H1 (cell line): ENCODE measurements at regions not wholly inside any gene's neighbourhood (a gene's known extent, or its start where the extent isn't known, plus 50 kb on each side); places are given as distances from the start of the nearest gene placed in this dataset.

ENCODE experiments used
- CTCF ChIA-PET: fragments of 300-600 bp; sonication (Branson Sonifier 250); formaldehyde crosslinking; loops from one replicate; lab custom pipeline; 2021; ENCODE audit not compliant: partially characterized antibody; lab: Charles Lee
- POLR2A ChIA-PET: fragments of 300-600 bp; sonication (Branson Sonifier 250); formaldehyde crosslinking; loops from one replicate; lab custom pipeline; 2021; ENCODE audit warnings: inconsistent platforms; ENCODE audit not compliant: partially characterized antibody; lab: Charles Lee
- DNase-seq, 2 experiments: peaks; one replicate each; pipeline versions ENCODE4 v3.0.0 to v3.0.0-alpha.2; 2010 to 2022; ENCODE audit warnings: low spot score in 2 of 2, low read depth in 1 of 2, mixed read lengths in 1 of 2
- FAIRE-seq: peaks from 2 replicates; lab custom pipeline; 2011; peaks lifted over from hg19 to GRCh38; lab: Jason Lieb, UNC
- H2AFZ ChIP-seq: 2 replicates; pipeline ENCODE4 v1.8.1; 2012; ENCODE audit warnings: low read length, inconsistent platforms
- H2AK5ac ChIP-seq: 2 replicates; pipeline ENCODE4 v1.6.1; 2013; ENCODE audit warnings: low read depth, low read length
- H2BK120ac ChIP-seq: replicated peaks from 2 replicates; pipeline ENCODE3; 2013; ENCODE audit warnings: low read depth, low read length, inconsistent platforms
- H2BK12ac ChIP-seq: 2 replicates; pipeline ENCODE4 v1.6.1; 2013; ENCODE audit warnings: low read depth, low read length
- H2BK15ac ChIP-seq: 2 replicates; pipeline ENCODE4 v1.6.1; 2013; ENCODE audit warnings: low read length
- H2BK20ac ChIP-seq: 2 replicates; pipeline ENCODE4 v1.6.1; 2013; ENCODE audit warnings: low read length
- H2BK5ac ChIP-seq: 2 replicates; pipeline ENCODE4 v1.6.1; 2013; ENCODE audit warnings: low read depth, low read length
- H3K14ac ChIP-seq: 2 replicates; pipeline ENCODE4 v1.6.1; 2013; ENCODE audit warnings: inconsistent platforms; ENCODE audit not compliant: insufficient read length
- H3K18ac ChIP-seq: 2 replicates; pipeline ENCODE4 v1.6.1; 2013; ENCODE audit warnings: low read length; ENCODE audit errors: extremely low read depth
- H3K23ac ChIP-seq: 2 replicates; pipeline ENCODE4 v1.6.1; 2013; ENCODE audit warnings: inconsistent platforms; ENCODE audit not compliant: insufficient read length
- H3K23me2 ChIP-seq: 2 replicates; pipeline ENCODE4 v1.6.1; 2013; ENCODE audit warnings: low read depth, low read length
- H3K27ac ChIP-seq: 2 replicates; pipeline ENCODE4 v1.6.1; 2011; ENCODE audit warnings: low read depth, low read length, inconsistent platforms
- H3K27me3 ChIP-seq, 4 experiments: replicated peaks in 1 of 4; 1 replicate in 1 of 4; 2 replicates in 3 of 4; pipeline versions ENCODE4 v1.6.1 to v1.8.1; 2011 to 2013; ENCODE audit warnings: low read length in 3 of 4, mild to moderate bottlenecking in 3 of 4, inconsistent platforms in 2 of 4, mixed read lengths in 2 of 4, moderate library complexity in 1 of 4; ENCODE audit not compliant: control insufficient read depth in 3 of 4, insufficient read depth in 3 of 4; ENCODE audit errors: extremely low read depth in 1 of 4
- H3K36me3 ChIP-seq, 4 experiments: 2 replicates each; pipeline versions ENCODE4 v1.6.1 to v1.8.1; 2011 to 2013; ENCODE audit warnings: mild to moderate bottlenecking in 4 of 4, low read length in 3 of 4, moderate library complexity in 2 of 4, control low read depth in 1 of 4, inconsistent platforms in 1 of 4; ENCODE audit not compliant: insufficient read depth in 4 of 4, control insufficient read depth in 2 of 4
- H3K4ac ChIP-seq: replicated peaks from 2 replicates; pipeline ENCODE3; 2013; ENCODE audit warnings: low read length, low read depth, mixed read lengths, inconsistent platforms; ENCODE audit not compliant: insufficient read length
- H3K4me1 ChIP-seq, 4 experiments: replicated peaks in 1 of 4; 1 replicate in 1 of 4; 2 replicates in 3 of 4; pipeline versions ENCODE4 v1.6.1 to v1.8.1; 2011 to 2013; ENCODE audit warnings: low read length in 3 of 4, inconsistent platforms in 2 of 4, mixed read lengths in 1 of 4; ENCODE audit not compliant: insufficient read depth in 4 of 4, control insufficient read depth in 3 of 4
- H3K4me2 ChIP-seq, 2 experiments: 2 replicates each; pipeline versions ENCODE4 v1.6.1 to v1.8.1; 2011 to 2013; ENCODE audit warnings: low read depth in 2 of 2, low read length in 2 of 2, control low read depth in 1 of 2, inconsistent platforms in 1 of 2, mild to moderate bottlenecking in 1 of 2; ENCODE audit not compliant: insufficient read depth in 1 of 2
- H3K4me3 ChIP-seq, 4 experiments: fragments of 200-600, 300-600 bp in 1 of 4; sonication (generic), shearing (Covaris generic), sonication (Bioruptor Twin) in 1 of 4; 2 replicates each; pipeline versions ENCODE4 v1.5.1 to v1.8.1; 2011 to 2016; ENCODE audit warnings: low read length in 4 of 4, low read depth in 3 of 4, control low read depth in 2 of 4, inconsistent platforms in 2 of 4, mild to moderate bottlenecking in 2 of 4, mixed read lengths in 1 of 4, moderate library complexity in 1 of 4; ENCODE audit not compliant: insufficient read depth in 2 of 4; ENCODE audit errors: extremely low read depth in 1 of 4
- H3K56ac ChIP-seq: replicated peaks from 2 replicates; pipeline ENCODE3; 2013; ENCODE audit warnings: low read depth, mild to moderate bottlenecking, mixed read lengths, low read length, inconsistent platforms; ENCODE audit not compliant: insufficient read length
- H3K79me1 ChIP-seq: 2 replicates; pipeline ENCODE4 v1.6.1; 2013; ENCODE audit warnings: low read depth, low read length, control low read depth
- H3K79me2 ChIP-seq, 2 experiments: 2 replicates each; pipeline versions ENCODE4 v1.6.1 to v1.8.1; 2012 to 2013; ENCODE audit warnings: low read length in 2 of 2, mild to moderate bottlenecking in 2 of 2, inconsistent platforms in 1 of 2; ENCODE audit not compliant: insufficient read depth in 2 of 2, control insufficient read depth in 1 of 2
- H3K9ac ChIP-seq, 4 experiments: replicated peaks in 1 of 4; 1 replicate in 1 of 4; 2 replicates in 3 of 4; pipeline versions ENCODE4 v1.6.1 to v1.8.1; 2011 to 2013; ENCODE audit warnings: low read depth in 3 of 4, low read length in 3 of 4, control low read depth in 2 of 4, mild to moderate bottlenecking in 2 of 4, moderate library complexity in 2 of 4, inconsistent platforms in 1 of 4; ENCODE audit errors: extremely low read depth in 1 of 4
- H3K9me3 ChIP-seq, 2 experiments: 2 replicates each; pipeline versions ENCODE4 v1.6.1 to v1.8.1; 2012 to 2013; ENCODE audit warnings: mild to moderate bottlenecking in 2 of 2, moderate library complexity in 2 of 2, control low read depth in 1 of 2, inconsistent platforms in 1 of 2, low read depth in 1 of 2, low read length in 1 of 2, mixed read lengths in 1 of 2; ENCODE audit not compliant: insufficient read depth in 2 of 2
- H4K20me1 ChIP-seq, 2 experiments: replicated peaks in 1 of 2; 2 replicates each; pipeline versions ENCODE3 to v1.8.1; 2011 to 2013; ENCODE audit warnings: inconsistent platforms in 2 of 2, low read length in 2 of 2, mild to moderate bottlenecking in 1 of 2; ENCODE audit not compliant: insufficient read depth in 2 of 2, control insufficient read depth in 1 of 2
- H4K5ac ChIP-seq: 2 replicates; pipeline ENCODE4 v1.6.1; 2013; ENCODE audit warnings: low read length, low read depth, mixed read lengths, inconsistent platforms; ENCODE audit not compliant: insufficient read length
- H4K8ac ChIP-seq: 2 replicates; pipeline ENCODE4 v1.8.0; 2013; ENCODE audit warnings: mild to moderate bottlenecking, moderate library complexity, low read length, inconsistent platforms; ENCODE audit not compliant: insufficient read depth; ENCODE audit errors: extremely low read depth
- H4K91ac ChIP-seq: replicated peaks from 2 replicates; pipeline ENCODE3; 2013; ENCODE audit warnings: low read length, mixed read lengths, inconsistent platforms; ENCODE audit not compliant: insufficient read length
- BCL11A ChIP-seq, 2 experiments: IDR thresholded peaks; one replicate each; pipeline ENCODE4 v1.6.1; 2011; ENCODE audit warnings: low read depth in 2 of 2, low read length in 2 of 2, mild to moderate bottlenecking in 2 of 2
- CBX5 ChIP-seq: fragments of 300-800, 300-1000 bp; sonication (generic); IDR thresholded peaks from 2 replicates; pipeline ENCODE4 v1.7.1; 2016; ENCODE audit warnings: antibody characterized with exemption, low read length, low read depth
- EGR1 ChIP-seq: IDR thresholded peaks from 2 replicates; pipeline ENCODE4 v1.6.1; 2011; ENCODE audit warnings: low read depth, low read length, borderline replicate concordance
- JUND ChIP-seq: IDR thresholded peaks from 2 replicates; pipeline ENCODE4 v1.6.1; 2011; ENCODE audit warnings: mild to moderate bottlenecking, improper control_type of control experiment, low read length
- SAP30 ChIP-seq: fragments of 300-600 bp; sonication (generic); IDR thresholded peaks from 2 replicates; pipeline ENCODE4 v1.7.1; 2012; ENCODE audit warnings: low read length, moderate library complexity, mild to moderate bottlenecking, inconsistent platforms; ENCODE audit not compliant: insufficient read depth, insufficient replicate concordance
- SIRT6 ChIP-seq: IDR thresholded peaks from one replicate; pipeline ENCODE4 v1.7.1; 2012; ENCODE audit warnings: low read length, inconsistent platforms
- ZNF274 ChIP-seq: IDR thresholded peaks from 2 replicates; pipeline ENCODE4 v1.7.0; 2012; ENCODE audit warnings: low read length, borderline replicate concordance; ENCODE audit errors: extremely low read depth
- WGBS, 2 experiments: shearing (Covaris generic) in 1 of 2; methylation state at CpG; one replicate each; pipeline versions ENCODE4 v1.1.6 to v1.1.7; 2013 to 2015; ENCODE audit warnings: low lambda C conversion rate in 2 of 2, mixed read lengths in 2 of 2, inconsistent platforms in 1 of 2, low coverage in 1 of 2, missing lambda C conversion rate in 1 of 2; ENCODE audit not compliant: insufficient replicate concordance in 2 of 2, insufficient coverage in 1 of 2, insufficient read length in 1 of 2; ENCODE audit errors: extremely low coverage in 1 of 2, missing lambda C conversion rate in 1 of 2; 5-methylcytosine and 5-hydroxymethylcytosine counted together

- no peaks in the 10 kb centered on the region for H3K23me2 ChIP-seq
- H3K4me2 ChIP-seq: no peak overlapping the region
- WGBS, 2 experiments: 90% methylated on average over 5 of the region's 5 CpGs; no CpG with 5 or more reads in 1 of the 2 experiments
- no peak overlapping the region for H2BK20ac ChIP-seq
- H4K5ac ChIP-seq: no peak overlapping the region
- ChIA-PET CTCF (interaction anchor here (0.6 to 1.4 kb wide), 3 partner anchors 10 to 233 kb away, joined by 3 read pairs; no protein-coding TSS in a partner anchor), POLR2A (no interaction called here)
- DNase-seq: no peak
- no peaks in the 10 kb centered on the region for H3K36me3 ChIP-seq
- no peaks in the 10 kb centered on the region for H3K27me3 ChIP-seq
- H2AFZ ChIP-seq: no peak overlapping the region
- no peak overlapping the region for H4K8ac ChIP-seq
- H2AK5ac ChIP-seq: no peak overlapping the region
- no peak overlapping the region for H4K91ac ChIP-seq
- H3K4me1 ChIP-seq: 0 out of 7 replicates have a peak, but pooled peaks cover 0 to 1% (median 0%) of the 10 kb centered on the region in 4 experiments
- H3K9ac ChIP-seq: no peak overlapping the region
- no peak overlapping the region for H2BK120ac ChIP-seq
- no peak overlapping the region for H2BK5ac ChIP-seq
- H3K79me2 ChIP-seq: no peaks in the 10 kb centered on the region
- H3K56ac ChIP-seq: no peak overlapping the region
- H3K9me3 ChIP-seq: no peaks in the 10 kb centered on the region
- FAIRE-seq: no peak
- H3K79me1 ChIP-seq: no peaks in the 10 kb centered on the region
- no peak overlapping the region for H2BK12ac ChIP-seq
- no peak overlapping the region for H3K27ac ChIP-seq
- H3K4ac ChIP-seq: no peak overlapping the region
- no peak overlapping the region for H3K18ac ChIP-seq
- no peak overlapping the region for H3K23ac ChIP-seq
- H4K20me1 ChIP-seq: no peaks in the 10 kb centered on the region
- H3K14ac ChIP-seq: no peak overlapping the region
- H2BK15ac ChIP-seq: no peak overlapping the region
- TF ChIP-seq EGR1 (no peak), CBX5 (no peak), BCL11A (IDR thresholded peaks at IDR 0.05; ENCODE audit: low read depth in 2 of 2, low read length in 2 of 2) (no peak), ZNF274 (no peak), SIRT6 (no peak), JUND (no peak), SAP30 (no peak)
- no peak overlapping the region for H3K4me3 ChIP-seq
These were observed 91.8 kb upstream of the CNKSR3 start for GRCh38 chr6:154602296-154602695.
